SK-N-SH (cell line): ENCODE measurements at regions not wholly inside any gene's neighbourhood (a gene's known extent, or its start where the extent isn't known, plus 50 kb on each side); places are given as distances from the start of the nearest gene placed in this dataset.

Experiments
- CTCF ChIA-PET: fragments of 300-600, 350-600 bp; formaldehyde crosslinking; extraction: SDS; loops from one replicate; lab custom pipeline; 2021; lab: Yijun Ruan, JAX
- POLR2A ChIA-PET: fragments of 350-600 bp; sonication (Branson Sonifier 250); formaldehyde crosslinking; extraction: SDS; loops from one replicate; lab custom pipeline; 2020; ENCODE audit warnings: antibody characterized with exemption, inconsistent platforms; lab: Yijun Ruan, JAX
- DNase-seq: peaks from one replicate; pipeline ENCODE4 v3.0.0; 2012
- H2AFZ ChIP-seq: fragments of 200-600 bp; sonication (generic); 2 replicates; pipeline ENCODE4 v1.8.1; 2016; ENCODE audit warnings: antibody characterized with exemption, mild to moderate bottlenecking, low read depth
- H3F3A ChIP-seq: fragments of 200-600 bp; sonication (generic); replicated peaks from 2 replicates; pipeline ENCODE3; 2016; ENCODE audit warnings: antibody characterized with exemption, mild to moderate bottlenecking; ENCODE audit not compliant: insufficient read depth
- H3K27ac ChIP-seq, 2 experiments: fragments of 200-500 bp in 1 of 2; fragments of 200-600 bp in 1 of 2; sonication (Bioruptor generic) in 1 of 2; sonication (generic), shearing (Covaris generic) in 1 of 2; 2 replicates each; pipeline versions ENCODE4 v1.5.1 to v1.6.1; 2014 to 2016; ENCODE audit warnings: low read depth in 2 of 2, inconsistent platforms in 1 of 2, low read length in 1 of 2, mild to moderate bottlenecking in 1 of 2, mixed read lengths in 1 of 2
- H3K27me3 ChIP-seq: fragments of 200-600 bp; sonication (generic), shearing (Covaris generic); 2 replicates; pipeline ENCODE4 v1.6.1; 2016; ENCODE audit warnings: mixed run types; ENCODE audit not compliant: insufficient read depth
- H3K36me3 ChIP-seq, 2 experiments: fragments of 200-500 bp in 1 of 2; fragments of 200-600 bp in 1 of 2; sonication (Bioruptor generic) in 1 of 2; sonication (generic) in 1 of 2; replicated peaks in 1 of 2; 2 replicates each; pipeline versions ENCODE3 to v1.5.1; 2014 to 2016; ENCODE audit warnings: low read length in 1 of 2, mild to moderate bottlenecking in 1 of 2; ENCODE audit not compliant: insufficient read depth in 2 of 2, control insufficient read depth in 1 of 2
- H3K4me1 ChIP-seq, 2 experiments: fragments of 200-500 bp in 1 of 2; fragments of 200-600 bp in 1 of 2; sonication (Bioruptor generic) in 1 of 2; sonication (generic), shearing (Covaris generic) in 1 of 2; 2 replicates each; pipeline versions ENCODE4 v1.5.1 to v1.6.1; 2014 to 2016; ENCODE audit warnings: low read depth in 1 of 2, low read length in 1 of 2, mixed run types in 1 of 2; ENCODE audit not compliant: insufficient read depth in 2 of 2, control insufficient read depth in 1 of 2
- H3K4me2 ChIP-seq: fragments of 200-600 bp; sonication (generic), shearing (Covaris generic); 2 replicates; pipeline ENCODE4 v1.6.1; 2017; ENCODE audit warnings: mixed run types
- H3K4me3 ChIP-seq, 2 experiments: fragments of 200-500 bp in 1 of 2; fragments of 200-600 bp in 1 of 2; sonication (Bioruptor generic) in 1 of 2; sonication (generic), shearing (Covaris generic) in 1 of 2; 2 replicates each; pipeline versions ENCODE4 v1.5.1 to v1.8.1; 2014 to 2016; ENCODE audit warnings: low read depth in 2 of 2, inconsistent platforms in 1 of 2, low read length in 1 of 2, mild to moderate bottlenecking in 1 of 2, mixed read lengths in 1 of 2, moderate library complexity in 1 of 2
- H3K79me2 ChIP-seq: fragments of 200-600 bp; sonication (generic); 2 replicates; pipeline ENCODE4 v1.8.1; 2017; ENCODE audit warnings: mild to moderate bottlenecking; ENCODE audit not compliant: insufficient read depth
- H3K9ac ChIP-seq: fragments of 200-600 bp; sonication (generic); 2 replicates; pipeline ENCODE4 v1.6.1; 2017; ENCODE audit warnings: mixed run types
- H3K9me2 ChIP-seq: fragments of 200-600 bp; sonication (generic); 2 replicates; pipeline ENCODE4 v1.6.1; 2017; ENCODE audit warnings: mixed run types
- H3K9me3 ChIP-seq: fragments of 200-600 bp; sonication (generic); 2 replicates; pipeline ENCODE4 v1.6.1; 2017; ENCODE audit warnings: mixed run types, mild to moderate bottlenecking, moderate library complexity
- H4K20me1 ChIP-seq: fragments of 200-600 bp; sonication (generic); 2 replicates; pipeline ENCODE4 v1.6.1; 2017; ENCODE audit warnings: mild to moderate bottlenecking, mixed run types; ENCODE audit not compliant: insufficient read depth
- CHD2 ChIP-seq: fragments of 150-350 bp; IDR thresholded peaks from 2 replicates; pipeline ENCODE4 v1.6.1; 2018; ENCODE audit warnings: low read length; ENCODE audit not compliant: partially characterized antibody
- GATA2 ChIP-seq: sonication (generic); formaldehyde crosslinking; IDR thresholded peaks from 2 replicates; pipeline ENCODE4 v1.5.0; 2020; ENCODE audit warnings: mild to moderate bottlenecking, missing genetic modification reagents
- MAX ChIP-seq: IDR thresholded peaks from 2 replicates; pipeline ENCODE4 v1.4.0; 2012; ENCODE audit warnings: low read depth
- RCOR1 ChIP-seq: fragments of 150-350 bp; IDR thresholded peaks from 2 replicates; pipeline ENCODE4 v1.6.1; 2017; ENCODE audit warnings: antibody characterized with exemption, low read length
- REST ChIP-seq: IDR thresholded peaks from 2 replicates; pipeline ENCODE4 v1.6.1; 2012; ENCODE audit warnings: mild to moderate bottlenecking, low read depth, low read length, moderate library complexity
- SIN3A ChIP-seq: IDR thresholded peaks from 2 replicates; pipeline ENCODE4 v1.6.1; 2012; ENCODE audit warnings: low read depth, mild to moderate bottlenecking, low read length, moderate library complexity, borderline replicate concordance
- TCF12 ChIP-seq: IDR thresholded peaks from 2 replicates; pipeline ENCODE4 v1.4.0; 2012
- TEAD4 ChIP-seq: IDR thresholded peaks from 2 replicates; pipeline ENCODE4 v1.4.0; 2012; ENCODE audit warnings: mild to moderate bottlenecking, borderline replicate concordance; ENCODE audit not compliant: insufficient read depth
- USF1 ChIP-seq: IDR thresholded peaks from 2 replicates; pipeline ENCODE4 v1.4.0; 2012; ENCODE audit warnings: low read depth, borderline replicate concordance
- WGBS: methylation state at CpG from one replicate; pipeline ENCODE4 v1.1.6; 2017; ENCODE audit warnings: low lambda C conversion rate; 5-methylcytosine and 5-hydroxymethylcytosine counted together

GRCh38 chr7:95675632-95676031 lies 79.3 kb upstream of the PDK4 start:
- 8% methylated on average over 3 of the region's 3 CpGs for WGBS
- Histone ChIP-seq H3K9me2 (no peaks in the 10 kb centered on the region), H3K36me3 (no peaks in the 10 kb centered on the region), H2AFZ (no peak overlapping the region), H3K27ac (no peak overlapping the region), H3K9ac (no peak overlapping the region), H3K4me1 (no peaks in the 10 kb centered on the region), H3K4me3 (no peak overlapping the region), H4K20me1 (no peaks in the 10 kb centered on the region), H3F3A (no peaks in the 10 kb centered on the region), H3K79me2 (no peaks in the 10 kb centered on the region), H3K4me2 (no peak overlapping the region), H3K27me3 (peaks cover 23% of the 10 kb centered on the region; the same call in 1 of the 2 replicates), H3K9me3 (no peaks in the 10 kb centered on the region)
- ChIA-PET CTCF (interaction anchor here (0.6 to 4.3 kb wide), 5 partner anchors 10 to 1625 kb away, joined by 3 to 29 read pairs (median 4); no protein-coding TSS in a partner anchor), POLR2A (no interaction called here)
- DNase-seq: no peak
- no peak for TF ChIP-seq RCOR1
- TF ChIP-seq TEAD4: no peak
- TF ChIP-seq GATA2: no peak
- TF ChIP-seq USF1: no peak
- TF ChIP-seq REST: no peak
- no peak for TF ChIP-seq TCF12
- TF ChIP-seq SIN3A: no peak

- Histone ChIP-seq H3K4me1 (no peaks in the 10 kb centered on the region), H3F3A (no peaks in the 10 kb centered on the region), H3K27ac (no peak overlapping the region), H3K9me3 (no peaks in the 10 kb centered on the region), H3K36me3 (no peaks in the 10 kb centered on the region), H3K79me2 (no peaks in the 10 kb centered on the region), H3K4me3 (no peak overlapping the region), H3K27me3 (peaks cover 23% of the 10 kb centered on the region; the same call in 1 of the 2 replicates), H2AFZ (no peak overlapping the region), H3K9me2 (no peaks in the 10 kb centered on the region), H3K9ac (no peak overlapping the region), H4K20me1 (no peaks in the 10 kb centered on the region), H3K4me2 (no peak overlapping the region)
- ChIA-PET POLR2A (no interaction called here), CTCF (interaction anchor here (0.6 to 4.3 kb wide), 8 partner anchors 9 to 1624 kb away, joined by 3 to 29 read pairs (median 4); no protein-coding TSS in a partner anchor)
- no peak for DNase-seq
- WGBS: 58% methylated on average over 6 of the region's 6 CpGs
- TF ChIP-seq CHD2 (no peak), MAX (no peak)
Measured at GRCh38 chr7:95675016-95675415, 78.7 kb upstream of the PDK4 start.
